CD4-positive, alpha-beta T cell treated with Interleukin-1 beta for 1 hour (primary cell): ENCODE measurements at regions not wholly inside any gene's neighbourhood (a gene's known extent, or its start where the extent isn't known, plus 50 kb on each side); places are given as distances from the start of the nearest gene placed in this dataset.
"Not testable (repeated sequence)": the region's sequence is repeated elsewhere in the genome, so short reads cannot be mapped to it uniquely, and the experiment has no call there.

ENCODE experiments used
- DNase-seq, 2 donors: peaks; one replicate each; pipeline ENCODE4 v3.0.0-alpha.2; 2020 to 2022

- no peak for DNase-seq
Measured at GRCh38 chr5:163569284-163569683, 63.9 kb downstream of the MAT2B start.

DNA sequence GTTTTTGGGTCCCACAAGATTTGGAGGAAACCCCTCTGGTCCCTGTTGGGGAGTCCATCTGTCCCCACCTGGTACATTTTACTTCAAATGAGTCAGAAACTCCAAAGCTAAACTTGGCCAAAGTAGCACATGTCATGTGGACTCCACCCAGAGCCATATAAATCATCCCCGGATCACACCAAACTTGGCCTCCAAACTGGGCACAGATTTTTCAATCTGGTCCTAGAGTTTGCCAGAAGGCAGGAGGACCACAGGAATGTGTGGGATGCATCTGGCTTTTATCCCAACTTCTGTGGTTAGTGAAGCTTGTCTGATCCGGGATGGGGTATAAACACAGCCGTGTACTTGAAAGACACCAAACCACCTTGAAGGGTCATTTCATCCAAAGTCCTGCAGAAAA is 66.3 kb downstream of the MAT2B start:
- DNase-seq: no peak

- no peak for DNase-seq
Measured at GRCh38 chr5:163574472-163575440, 69.3 kb downstream of the MAT2B start.

DNA sequence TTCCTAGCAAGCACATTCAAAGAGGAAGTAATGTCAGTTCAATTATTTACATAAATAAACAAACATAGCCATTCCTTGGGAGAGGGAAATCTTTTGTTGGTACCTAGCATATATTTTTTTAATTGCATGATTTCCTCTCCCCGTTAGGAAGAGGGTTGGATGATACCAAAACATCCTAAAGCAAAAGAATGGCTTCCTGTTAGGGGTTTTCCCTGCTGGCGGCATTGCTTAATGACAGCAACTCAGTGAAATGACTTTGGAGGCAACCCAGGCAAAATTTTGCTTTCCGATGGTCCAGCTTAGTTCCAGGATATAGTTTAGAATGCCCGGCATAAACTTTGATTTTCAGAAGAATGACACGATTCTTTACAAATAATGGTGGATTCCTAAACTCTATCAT is 73.2 kb downstream of the MAT2B start:
- DNase-seq: no peak

DNA sequence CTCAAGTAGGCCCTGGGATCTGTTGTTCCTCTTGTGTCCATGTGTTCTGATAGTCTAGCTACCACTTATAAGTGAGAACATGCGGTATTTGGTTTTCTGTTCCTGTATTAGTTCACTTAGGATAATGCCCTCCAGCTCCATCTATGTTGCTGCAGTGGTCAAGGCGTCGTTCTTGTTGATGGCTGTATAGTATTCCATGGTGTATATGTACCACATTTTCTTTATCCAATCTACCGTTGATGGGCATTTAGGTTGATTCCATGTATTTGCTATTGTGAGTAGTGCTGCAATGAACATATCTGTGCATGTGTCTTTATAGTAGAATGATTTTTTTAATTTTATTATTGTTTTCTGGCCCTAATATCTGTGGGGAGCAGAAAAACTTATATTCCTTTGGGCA is 74.3 kb downstream of the MAT2B start:
- no peak for DNase-seq

DNA sequence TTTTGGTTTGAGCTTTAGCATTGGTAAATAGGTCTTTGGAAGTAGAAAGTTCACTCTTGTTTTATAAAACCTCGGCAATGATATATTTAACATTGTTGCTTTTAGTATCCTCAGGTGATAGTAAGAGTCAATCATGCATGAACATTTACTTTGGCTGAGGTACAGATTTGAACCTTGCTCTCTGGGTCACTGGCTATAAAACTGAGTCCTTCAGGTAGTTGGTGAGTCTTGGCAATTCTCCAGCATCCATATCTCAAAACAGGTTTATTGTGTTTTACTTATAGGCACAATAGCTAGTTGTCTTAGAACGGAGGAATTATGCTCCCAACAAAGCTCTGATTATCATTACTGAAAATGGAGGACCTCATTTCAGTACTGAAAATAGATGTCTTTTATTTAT is 75.1 kb downstream of the MAT2B start:
- no peak for DNase-seq

DNA sequence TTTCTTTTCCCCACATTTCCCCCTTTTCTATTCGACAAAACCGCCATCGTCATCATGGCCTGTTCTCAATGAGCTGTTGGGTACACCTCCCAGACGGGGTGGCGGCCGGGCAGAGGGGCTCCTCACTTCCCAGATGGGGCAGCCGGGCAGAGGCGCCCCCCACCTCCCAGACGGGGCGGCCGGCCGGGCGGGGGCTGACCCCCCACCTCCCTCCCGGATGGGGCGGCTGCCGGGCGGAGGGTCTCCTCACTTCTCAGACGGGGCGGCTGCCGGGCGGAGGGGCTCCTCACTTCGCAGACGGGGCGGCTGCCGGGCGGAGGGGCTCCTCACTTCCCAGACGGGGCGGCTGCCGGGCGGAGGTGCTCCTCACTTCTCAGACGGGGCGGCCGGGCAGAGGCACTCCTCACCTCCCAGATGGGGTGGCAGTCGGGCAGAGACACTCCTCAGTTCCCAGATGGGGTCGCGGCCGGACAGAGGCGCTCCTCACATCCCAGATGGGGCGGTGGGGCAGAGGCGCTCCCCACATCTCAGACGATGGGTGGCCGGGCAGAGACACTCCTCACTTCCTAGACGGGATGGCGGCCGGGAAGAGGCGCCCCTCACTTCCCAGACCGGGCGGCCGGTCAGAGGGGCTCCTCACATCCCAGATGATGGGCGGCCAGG is 78.2 kb downstream of the MAT2B start:
- DNase-seq: not testable (repeated sequence)

GRCh38 chr5:163585206-163585605 is 79.8 kb downstream of the MAT2B start:
- no peak for DNase-seq

GRCh38 chr5:163586531-163586956 is 81.1 kb downstream of the MAT2B start:
- no peak for DNase-seq

- DNase-seq: no peak
Measured at GRCh38 chr5:163594951-163595350, 89.5 kb downstream of the MAT2B start.

DNA sequence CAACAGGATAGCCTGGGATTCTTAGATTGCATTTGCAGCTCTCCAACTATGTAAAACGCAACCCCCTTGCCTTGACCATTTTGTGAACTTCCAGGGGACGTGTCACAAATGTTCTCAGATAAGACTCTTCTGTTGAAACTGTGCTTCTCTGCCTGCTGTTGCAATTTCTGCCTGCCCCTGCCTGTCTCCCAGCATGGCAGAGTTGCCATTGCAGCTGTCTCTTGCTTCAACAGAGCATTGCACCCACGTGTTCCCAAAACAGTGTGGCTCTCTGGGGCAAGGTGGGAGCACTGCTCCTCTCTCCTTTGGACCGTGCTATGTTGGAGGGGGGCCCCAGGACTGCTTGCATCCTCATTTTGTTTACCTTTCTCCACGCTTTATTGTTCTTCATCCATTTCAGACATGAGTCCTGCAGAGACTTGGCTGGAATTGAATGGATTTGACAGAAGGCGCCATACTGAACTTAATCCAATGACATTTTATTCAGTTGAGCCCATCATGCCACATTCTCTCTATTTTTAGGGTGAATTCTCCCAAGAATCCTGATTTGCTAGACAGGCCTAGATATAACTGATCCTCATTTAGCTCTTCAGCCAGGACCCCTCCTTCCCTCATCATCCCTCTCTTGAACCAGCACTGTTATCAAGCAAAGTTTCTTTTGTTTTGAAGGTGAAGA is 90.7 kb downstream of the MAT2B start:
- DNase-seq: no peak

GRCh38 chr5:163596608-163597315 is 91.3 kb downstream of the MAT2B start:
- no peak for DNase-seq

DNA sequence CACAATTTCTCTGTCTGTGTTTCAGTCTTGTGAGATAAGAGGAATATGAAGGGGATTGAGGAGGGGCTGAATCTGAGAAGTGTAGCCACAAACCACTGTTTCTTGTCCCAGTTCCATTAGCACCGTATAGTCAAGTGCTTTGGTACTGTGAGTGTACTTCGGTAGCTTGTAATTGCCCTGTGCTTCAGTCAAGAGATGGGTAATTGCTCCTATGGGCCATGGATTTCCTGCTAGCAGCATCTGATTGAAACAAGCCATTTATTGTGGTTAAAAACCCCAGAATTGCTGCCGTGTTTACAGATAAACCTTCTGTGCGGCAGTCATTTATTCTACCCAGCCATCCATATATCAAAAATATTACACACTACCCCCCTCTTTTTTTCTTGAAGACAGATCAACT is 98.6 kb downstream of the MAT2B start:
- no peak for DNase-seq

DNA sequence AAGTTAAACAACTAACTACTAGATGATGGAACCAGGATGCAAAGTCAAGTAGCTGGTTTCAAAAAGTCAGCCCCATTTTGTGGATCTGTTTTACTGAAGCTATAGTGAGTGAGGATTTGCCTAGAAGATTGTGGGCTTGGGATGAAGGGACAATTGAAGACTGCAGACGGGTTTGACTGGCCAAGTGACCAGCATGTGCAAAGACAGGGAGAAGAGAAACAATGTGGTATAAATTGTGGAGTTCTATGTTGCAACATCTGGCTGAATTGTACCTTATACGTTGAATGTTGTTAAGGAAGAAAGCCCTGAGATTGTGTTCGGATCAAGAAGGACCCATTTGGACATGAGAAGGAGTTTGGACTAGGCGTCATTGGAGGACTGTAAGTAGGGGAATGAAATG is 101.8 kb downstream of the MAT2B start:
- DNase-seq: no peak

- DNase-seq: no peak
Measured at GRCh38 chr5:163608621-163609020, 103.2 kb downstream of the MAT2B start.

GRCh38 chr5:163609910-163610309 is 104.5 kb downstream of the MAT2B start:
- DNase-seq: no peak

- no peak for DNase-seq
Measured at GRCh38 chr5:163612358-163613149, 107.1 kb downstream of the MAT2B start.

- DNase-seq: no peak
Measured at GRCh38 chr5:163613150-163613442, 107.7 kb downstream of the MAT2B start.

- no peak for DNase-seq
Measured at GRCh38 chr5:163614787-163615186, 109.4 kb downstream of the MAT2B start.

DNA sequence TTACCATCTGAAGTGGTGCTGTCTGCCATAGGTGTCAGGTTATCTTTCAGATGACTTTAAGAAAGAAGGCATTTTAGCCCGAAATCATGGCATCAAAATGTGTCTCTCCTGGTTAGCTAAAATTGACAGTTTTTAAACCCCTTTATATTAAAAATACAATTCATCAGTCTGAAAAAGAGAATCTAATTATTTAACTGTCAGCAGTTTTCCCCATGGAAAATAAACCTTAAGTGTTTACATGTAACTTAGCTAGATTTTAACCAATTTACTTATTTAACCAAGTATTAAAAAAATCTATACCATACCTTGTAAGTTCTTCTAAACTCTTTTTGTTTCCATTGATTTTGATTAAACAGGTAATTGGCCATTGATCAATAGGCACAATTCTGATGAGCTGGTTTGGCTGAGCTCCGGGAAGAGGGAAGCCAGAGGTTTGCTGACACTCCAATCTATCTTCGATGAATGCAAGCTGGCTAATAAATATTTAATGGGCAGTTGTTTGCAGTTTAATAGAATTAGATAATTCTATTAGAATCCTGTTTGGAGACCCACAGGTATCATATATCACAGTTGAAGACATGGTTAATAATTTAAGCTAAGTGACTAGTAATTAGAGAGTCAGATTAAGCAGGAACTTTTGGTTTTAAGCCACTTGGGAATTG is 114.0 kb downstream of the MAT2B start:
- DNase-seq: no peak

DNA sequence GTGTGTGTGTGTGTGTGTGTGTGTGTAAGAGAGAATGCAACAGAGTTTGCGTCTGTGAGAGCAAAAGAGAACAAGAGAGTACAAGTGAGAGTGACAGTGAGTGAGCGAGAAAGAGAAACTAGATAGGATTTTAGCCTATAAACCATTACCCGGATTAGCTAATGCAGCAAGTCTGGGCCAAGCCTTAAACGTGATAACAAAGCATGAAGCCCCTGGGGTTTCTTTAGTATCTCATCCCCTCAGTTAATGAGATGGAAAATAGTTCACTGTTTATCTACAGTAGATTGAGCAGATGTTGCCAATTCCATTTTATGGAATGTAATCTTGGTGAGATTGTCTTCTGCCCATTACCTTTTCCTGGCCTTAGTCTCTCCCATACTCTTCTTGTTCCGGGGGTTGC is 114.5 kb downstream of the MAT2B start:
- DNase-seq: no peak

GRCh38 chr5:163622799-163623198 is 117.4 kb downstream of the MAT2B start:
- no peak for DNase-seq
